K562 (cell line): ENCODE measurements at regions not wholly inside any gene's neighbourhood (a gene's known extent, or its start where the extent isn't known, plus 50 kb on each side); places are given as distances from the start of the nearest gene placed in this dataset.

Source experiments
- ATAC-seq: fragments of 200-7000 bp; cut with Tn5 transposase; 3 replicates; pipeline ENCODE4 v1.9.1; 2020; ENCODE audit warnings: moderate library complexity
- BruUV-seq: library from RNA; stranded (reverse); fragments of 400-500 nt; replicated peaks from 2 replicates; lab custom pipeline; 2021; lab: Mats Ljungman, UMichigan
- CTCF ChIA-PET: fragments of 300-600 bp; formaldehyde crosslinking; extraction: SDS; loops from one replicate; lab custom pipeline; 2021; ENCODE audit warnings: low intra/inter-chr PET ratio; lab: Yijun Ruan, JAX
- POLR2A ChIA-PET: fragments of 300-600, 350-650 bp; sonication (Branson Sonifier 250); formaldehyde crosslinking; extraction: SDS; loops from one replicate; lab custom pipeline; 2021; ENCODE audit warnings: antibody characterized with exemption, inconsistent platforms; lab: Yijun Ruan, JAX
- DNase-seq, 4 experiments: peaks; one replicate each; pipeline versions ENCODE4 v3.0.0 to v3.0.0-alpha.2; 2011 to 2018; ENCODE audit warnings: low spot score in 3 of 4, mixed read lengths in 3 of 4; ENCODE audit errors: extremely low read depth in 1 of 4
- FAIRE-seq: peaks from 2 replicates; lab custom pipeline; 2011; peaks lifted over from hg19 to GRCh38; lab: Jason Lieb, UNC
- H2AFZ ChIP-seq: 2 replicates; pipeline ENCODE4 v1.6.0; 2011; ENCODE audit warnings: low read depth, low read length, control low read depth, inconsistent platforms
- H3K27ac ChIP-seq: fragments of 200-600 bp; 3 replicates; pipeline ENCODE4 v1.8.0; 2011; ENCODE audit warnings: low read depth, mild to moderate bottlenecking, control low read depth, inconsistent platforms, low read length, moderate library complexity, mixed read lengths; ENCODE audit errors: extremely low read depth
- H3K27me3 ChIP-seq, 2 experiments: fragments of 300-600 bp in 1 of 2; 2 replicates in 1 of 2; 3 replicates in 1 of 2; pipeline versions ENCODE4 v1.6.0 to v1.8.0; 2011; ENCODE audit warnings: inconsistent platforms in 2 of 2, low read length in 2 of 2, mild to moderate bottlenecking in 1 of 2, mixed read lengths in 1 of 2, moderate library complexity in 1 of 2; ENCODE audit not compliant: control insufficient read depth in 2 of 2, insufficient read depth in 2 of 2
- H3K36me3 ChIP-seq: fragments of 300-600 bp; 3 replicates; pipeline ENCODE4 v1.8.0; 2011; ENCODE audit warnings: mild to moderate bottlenecking, low read length, inconsistent platforms; ENCODE audit not compliant: control insufficient read depth, insufficient read depth
- H3K4me1 ChIP-seq, 2 experiments: fragments of 200-600 bp in 1 of 2; replicated peaks in 1 of 2; 2 replicates in 1 of 2; 3 replicates in 1 of 2; pipeline versions ENCODE4 v1.5.1 to v1.8.0; 2011; ENCODE audit warnings: inconsistent platforms in 2 of 2, low read length in 2 of 2, mild to moderate bottlenecking in 1 of 2, mixed read lengths in 1 of 2, moderate library complexity in 1 of 2; ENCODE audit not compliant: control insufficient read depth in 2 of 2, insufficient read depth in 2 of 2
- H3K4me2 ChIP-seq: 2 replicates; pipeline ENCODE4 v1.6.1; 2011; ENCODE audit warnings: low read length, control low read depth, inconsistent platforms, mixed read lengths; ENCODE audit not compliant: insufficient read depth
- H3K4me3 ChIP-seq: fragments of 200-600 bp; sonication (generic), shearing (Covaris generic); 2 replicates; pipeline ENCODE4 v1.5.1; 2016; ENCODE audit warnings: control low read depth, inconsistent platforms
- H3K79me2 ChIP-seq: fragments of 200-600 bp; 3 replicates; pipeline ENCODE4 v1.8.0; 2011; ENCODE audit warnings: low read length, inconsistent platforms; ENCODE audit not compliant: control insufficient read depth, insufficient read depth
- H3K9ac ChIP-seq, 2 experiments: 2 replicates each; pipeline versions ENCODE4 v1.6.0 to v1.6.1; 2011; ENCODE audit warnings: low read depth in 2 of 2, low read length in 2 of 2, control low read depth in 1 of 2, inconsistent platforms in 1 of 2, mild to moderate bottlenecking in 1 of 2, mixed read lengths in 1 of 2; ENCODE audit not compliant: insufficient read depth in 1 of 2
- H3K9me1 ChIP-seq: one replicate; pipeline ENCODE4 v1.6.0; 2011; ENCODE audit warnings: inconsistent platforms, mild to moderate bottlenecking, low read length, moderate library complexity; ENCODE audit not compliant: control insufficient read depth, insufficient read depth
- H3K9me3 ChIP-seq: replicated peaks from 2 replicates; pipeline ENCODE4 v1.5.1; 2011; ENCODE audit warnings: low read depth, low read length, inconsistent platforms; ENCODE audit not compliant: control insufficient read depth, insufficient read depth
- H4K20me1 ChIP-seq: replicated peaks from 2 replicates; pipeline ENCODE4 v1.6.1; 2011; ENCODE audit warnings: low read length, inconsistent platforms, mixed read lengths; ENCODE audit not compliant: control insufficient read depth, insufficient read depth
- CEBPB ChIP-seq: fragments of 450-650 bp; IDR thresholded peaks from 2 replicates; pipeline ENCODE4 v1.6.1; 2016; ENCODE audit warnings: missing genetic modification characterization, missing compliant biosample characterization
- DNMT1 ChIP-seq: fragments of 450-650 bp; IDR thresholded peaks from 2 replicates; pipeline ENCODE4 v1.6.1; 2016; ENCODE audit warnings: antibody characterized with exemption, mild to moderate bottlenecking
- E2F3 ChIP-seq: fragments of 250-450 bp; sonication (Bioruptor Pico); IDR thresholded peaks from 2 replicates; pipeline ENCODE4 v1.4.0; 2020; ENCODE audit warnings: mild to moderate bottlenecking
- IRF2 ChIP-seq: sonication (generic); formaldehyde crosslinking; IDR thresholded peaks from 2 replicates; pipeline ENCODE4 v1.8.1; 2022; ENCODE audit warnings: mild to moderate bottlenecking, missing genetic modification reagents
- KDM2B ChIP-seq: fragments of 250-450 bp; sonication (Bioruptor Pico); IDR thresholded peaks from 2 replicates; pipeline ENCODE4 v1.8.0; 2021; ENCODE audit warnings: mild to moderate bottlenecking, moderate library complexity
- LEF1 ChIP-seq: fragments of 450-650 bp; IDR thresholded peaks from 2 replicates; pipeline ENCODE4 v1.6.1; 2016; ENCODE audit warnings: mild to moderate bottlenecking
- NR1H2 ChIP-seq: sonication (generic); formaldehyde crosslinking; IDR thresholded peaks from 2 replicates; pipeline ENCODE4 v1.4.0; 2020; ENCODE audit warnings: mild to moderate bottlenecking, missing genetic modification reagents
- RBBP5 ChIP-seq: fragments of 200-600 bp; sonication (generic); IDR thresholded peaks from 2 replicates; pipeline ENCODE4 v1.6.1; 2012; ENCODE audit warnings: borderline replicate concordance, mild to moderate bottlenecking, low read length, control low read depth, inconsistent platforms; ENCODE audit not compliant: insufficient read depth, poor library complexity, severe bottlenecking
- ZKSCAN8 ChIP-seq: fragments of 200-800 bp; sonication (Bioruptor generic); IDR thresholded peaks from 2 replicates; pipeline ENCODE4 v1.6.1; 2016; ENCODE audit warnings: missing genetic modification characterization, missing compliant biosample characterization
- ZNF217 ChIP-seq: sonication (generic); formaldehyde crosslinking; IDR thresholded peaks from 2 replicates; pipeline ENCODE4 v1.8.0; 2022; ENCODE audit warnings: mild to moderate bottlenecking, missing genetic modification reagents
- WGBS: fragments of 100-300 bp; shearing (Covaris generic); methylation state at CpG from one replicate; pipeline ENCODE4 v1.1.6; 2016; ENCODE audit warnings: low coverage, mixed read lengths; ENCODE audit not compliant: insufficient coverage; ENCODE audit errors: missing lambda C conversion rate; 5-methylcytosine and 5-hydroxymethylcytosine counted together
- in situ Hi-C: fragments of 300-500 bp; cut with MboI; formaldehyde crosslinking; loops from 4 replicates; pipeline ENCODE4 v1.15.0; 2018; ENCODE audit warnings: inconsistent platforms, mixed read lengths
- intact Hi-C: fragments of 100-400 bp; cut with micrococcal nuclease; formaldehyde crosslinking; loops from 2 replicates; pipeline ENCODE4 v1.14.2; 2022
- TF ChIP-seq, protein P1 (sequence below): fragments of 450-650 bp; IDR thresholded peaks from 2 replicates; pipeline ENCODE4 v1.6.1; 2017; ENCODE audit warnings: antibody characterized with exemption

DNA sequence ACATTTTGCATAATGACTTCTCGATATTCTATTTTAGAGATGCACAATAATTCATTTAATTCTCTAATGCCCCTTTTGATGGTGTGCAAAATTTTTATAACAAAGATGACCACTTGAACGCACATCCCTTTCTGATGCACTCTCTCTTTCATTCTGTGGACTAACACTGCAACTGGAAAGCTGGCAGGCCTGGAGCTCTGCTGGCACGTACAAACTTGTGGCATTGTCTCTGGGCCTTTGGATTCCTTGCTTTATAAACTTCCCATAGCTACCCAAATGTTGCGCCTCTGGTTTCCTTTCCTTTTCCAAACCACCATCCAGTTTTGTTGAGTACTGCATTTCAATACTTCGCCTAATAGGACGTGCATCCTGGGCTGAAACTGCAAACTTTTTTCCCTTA lies 194.5 kb upstream of the CFAP20DC start (continued):
- TF ChIP-seq RBBP5 = no peak
- TF ChIP-seq ZNF217 = no peak
- TF ChIP-seq KDM2B (CRISPR knock-in tag) = no peak
- no peak for TF ChIP-seq E2F3

GRCh38 chr3:59243476-59243875 lies 193.7 kb upstream of the CFAP20DC start:
- no peak overlapping the region for H3K27ac ChIP-seq
- H3K27me3 ChIP-seq = no peaks in the 10 kb centered on the region
- TF ChIP-seq, protein P1, sequence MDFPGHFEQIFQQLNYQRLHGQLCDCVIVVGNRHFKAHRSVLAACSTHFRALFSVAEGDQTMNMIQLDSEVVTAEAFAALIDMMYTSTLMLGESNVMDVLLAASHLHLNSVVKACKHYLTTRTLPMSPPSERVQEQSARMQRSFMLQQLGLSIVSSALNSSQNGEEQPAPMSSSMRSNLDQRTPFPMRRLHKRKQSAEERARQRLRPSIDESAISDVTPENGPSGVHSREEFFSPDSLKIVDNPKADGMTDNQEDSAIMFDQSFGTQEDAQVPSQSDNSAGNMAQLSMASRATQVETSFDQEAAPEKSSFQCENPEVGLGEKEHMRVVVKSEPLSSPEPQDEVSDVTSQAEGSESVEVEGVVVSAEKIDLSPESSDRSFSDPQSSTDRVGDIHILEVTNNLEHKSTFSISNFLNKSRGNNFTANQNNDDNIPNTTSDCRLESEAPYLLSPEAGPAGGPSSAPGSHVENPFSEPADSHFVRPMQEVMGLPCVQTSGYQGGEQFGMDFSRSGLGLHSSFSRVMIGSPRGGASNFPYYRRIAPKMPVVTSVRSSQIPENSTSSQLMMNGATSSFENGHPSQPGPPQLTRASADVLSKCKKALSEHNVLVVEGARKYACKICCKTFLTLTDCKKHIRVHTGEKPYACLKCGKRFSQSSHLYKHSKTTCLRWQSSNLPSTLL = no peak
- TF ChIP-seq ZKSCAN8 (CRISPR knock-in tag) (no peak), DNMT1 (no peak), IRF2 (no peak), CEBPB (no peak), LEF1 (no peak), NR1H2 (CRISPR knock-in tag) (no peak)
- no peak for FAIRE-seq
- no peak overlapping the region for H3K4me2 ChIP-seq
- 0% methylated on average over 1 of the region's 1 CpG for WGBS
- in situ Hi-C loops = no loop called here
- H3K4me3 ChIP-seq = no peak overlapping the region
- H3K9me3 ChIP-seq = no peaks in the 10 kb centered on the region
- intact Hi-C loops = no loop called here
- ChIA-PET CTCF (no interaction called here), POLR2A (no interaction called here)
- no peaks in the 10 kb centered on the region for H3K9me1 ChIP-seq
- no peaks in the 10 kb centered on the region for H3K79me2 ChIP-seq
- no peak overlapping the region for H3K9ac ChIP-seq
- H3K4me1 ChIP-seq = no peaks in the 10 kb centered on the region
- DNase-seq = no peak
- no peak for ATAC-seq
- BruUV-seq = no TSS peak
- H2AFZ ChIP-seq = no peak overlapping the region
- H4K20me1 ChIP-seq = no peaks in the 10 kb centered on the region
- no peaks in the 10 kb centered on the region for H3K36me3 ChIP-seq
